Neuron (in vitro differentiated cells): ENCODE measurements at regions not wholly inside any gene's neighbourhood (a gene's known extent, or its start where the extent isn't known, plus 50 kb on each side); places are given as distances from the start of the nearest gene placed in this dataset.

Experiments used
- H2AFZ ChIP-seq: one replicate; pipeline ENCODE4 v1.6.1; 2013; ENCODE audit warnings: low read depth, mild to moderate bottlenecking, inconsistent platforms, low read length, moderate library complexity
- H3K27me3 ChIP-seq: one replicate; pipeline ENCODE4 v1.6.1; 2013; ENCODE audit warnings: low read length; ENCODE audit not compliant: insufficient read depth
- H3K36me3 ChIP-seq: one replicate; pipeline ENCODE4 v1.6.1; 2013; ENCODE audit warnings: low read length; ENCODE audit not compliant: insufficient read depth
- H3K4me1 ChIP-seq: one replicate; pipeline ENCODE4 v1.6.1; 2013; ENCODE audit warnings: low read length; ENCODE audit not compliant: insufficient read depth
- H3K4me3 ChIP-seq: 2 replicates; pipeline ENCODE4 v1.5.1; 2013; ENCODE audit warnings: mild to moderate bottlenecking, low read length, moderate library complexity
- H3K9me3 ChIP-seq: one replicate; pipeline ENCODE4 v1.6.1; 2013; ENCODE audit warnings: low read length

GRCh38 chr1:184276416-184276815, 110.4 kb upstream of the C1orf21 start:
- Histone ChIP-seq H3K4me3 (no peak overlapping the region), H2AFZ (no peak overlapping the region), H3K9me3 (no peaks in the 10 kb centered on the region), H3K36me3 (no peaks in the 10 kb centered on the region), H3K27me3 (no peaks in the 10 kb centered on the region), H3K4me1 (peaks cover 7% of the 10 kb centered on the region)

- no peak overlapping the region for H3K4me3 ChIP-seq
- H3K9me3 ChIP-seq, result no peaks in the 10 kb centered on the region
- no peaks in the 10 kb centered on the region for H3K36me3 ChIP-seq
- H3K27me3 ChIP-seq, result no peaks in the 10 kb centered on the region
- H2AFZ ChIP-seq, result no peak overlapping the region
- no peaks in the 10 kb centered on the region for H3K4me1 ChIP-seq
These were observed 106.8 kb upstream of the C1orf21 start for GRCh38 chr1:184279911-184280458.

DNA sequence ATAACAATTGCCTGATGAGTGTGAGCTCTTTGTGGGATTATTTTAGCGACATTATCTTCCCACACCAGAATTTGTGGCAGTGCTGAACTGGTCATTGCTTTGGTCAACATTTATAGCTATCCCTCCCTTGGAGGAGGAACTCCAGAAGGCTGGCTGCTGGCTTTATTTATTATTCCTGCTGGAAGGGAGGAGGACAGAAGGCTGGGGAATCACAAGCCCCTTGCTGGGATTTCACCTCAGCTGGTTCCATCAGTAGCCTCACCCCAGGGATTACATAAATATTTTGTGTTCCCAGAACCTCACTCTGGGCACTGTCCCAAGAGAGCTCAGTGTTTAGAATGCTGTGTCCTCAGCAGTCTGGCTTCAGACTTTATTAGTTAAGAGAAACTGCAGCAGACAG, 102.8 kb upstream of the C1orf21 start:
- Histone ChIP-seq H3K4me1 (no peaks in the 10 kb centered on the region), H3K9me3 (peaks cover 7% of the 10 kb centered on the region), H3K27me3 (no peaks in the 10 kb centered on the region), H2AFZ (no peak overlapping the region), H3K36me3 (no peaks in the 10 kb centered on the region), H3K4me3 (no peak overlapping the region)

DNA sequence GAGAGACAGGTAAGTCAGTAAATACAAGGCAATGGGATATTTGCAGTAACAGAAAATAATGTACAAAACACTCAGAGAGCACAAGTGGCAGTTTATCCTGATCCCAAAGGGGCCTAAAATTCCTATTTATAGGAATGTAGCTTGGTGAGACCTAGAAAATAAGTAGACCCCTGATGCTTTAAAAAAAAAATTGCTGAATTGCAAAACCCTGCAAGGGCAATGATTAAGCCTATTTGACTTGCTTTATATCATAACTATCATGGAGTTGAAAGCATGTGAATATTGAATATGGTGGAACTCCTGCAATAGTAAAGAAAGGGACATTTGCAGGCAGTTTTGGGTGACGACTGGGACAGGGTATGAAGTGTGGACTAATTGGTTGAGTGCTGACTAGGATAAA, 101.9 kb upstream of the C1orf21 start:
- Histone ChIP-seq H3K9me3 (peaks cover 8% of the 10 kb centered on the region), H3K27me3 (no peaks in the 10 kb centered on the region), H3K4me1 (no peaks in the 10 kb centered on the region), H3K4me3 (no peak overlapping the region), H3K36me3 (no peaks in the 10 kb centered on the region), H2AFZ (no peak overlapping the region)

- Histone ChIP-seq H3K9me3 (peaks cover 12% of the 10 kb centered on the region), H3K27me3 (no peaks in the 10 kb centered on the region), H3K4me3 (no peak overlapping the region), H3K4me1 (no peaks in the 10 kb centered on the region), H3K36me3 (no peaks in the 10 kb centered on the region), H2AFZ (no peak overlapping the region)
These were observed 101.3 kb upstream of the C1orf21 start for GRCh38 chr1:184285401-184286087.

GRCh38 chr1:184287001-184287400, 99.8 kb upstream of the C1orf21 start:
- peaks cover 12% of the 10 kb centered on the region for H3K9me3 ChIP-seq
- H3K4me3 ChIP-seq, result no peak overlapping the region
- no peak overlapping the region for H2AFZ ChIP-seq
- H3K27me3 ChIP-seq, result no peaks in the 10 kb centered on the region
- no peaks in the 10 kb centered on the region for H3K4me1 ChIP-seq
- no peaks in the 10 kb centered on the region for H3K36me3 ChIP-seq

GRCh38 chr1:184289825-184290550, 96.8 kb upstream of the C1orf21 start:
- peaks cover 14% of the 10 kb centered on the region for H3K9me3 ChIP-seq
- H3K4me3 ChIP-seq, result no peak overlapping the region
- H3K4me1 ChIP-seq, result no peaks in the 10 kb centered on the region

GRCh38 chr1:184291701-184292100, 95.1 kb upstream of the C1orf21 start:
- H3K27me3 ChIP-seq, result no peaks in the 10 kb centered on the region
- H3K9me3 ChIP-seq, result peaks cover 14% of the 10 kb centered on the region
- no peaks in the 10 kb centered on the region for H3K4me1 ChIP-seq

More at GRCh38 chr1:184289825-184290550, 96.8 kb upstream of the C1orf21 start:
- H2AFZ ChIP-seq, result no peak overlapping the region
- H3K36me3 ChIP-seq, result no peaks in the 10 kb centered on the region
- no peaks in the 10 kb centered on the region for H3K27me3 ChIP-seq

DNA sequence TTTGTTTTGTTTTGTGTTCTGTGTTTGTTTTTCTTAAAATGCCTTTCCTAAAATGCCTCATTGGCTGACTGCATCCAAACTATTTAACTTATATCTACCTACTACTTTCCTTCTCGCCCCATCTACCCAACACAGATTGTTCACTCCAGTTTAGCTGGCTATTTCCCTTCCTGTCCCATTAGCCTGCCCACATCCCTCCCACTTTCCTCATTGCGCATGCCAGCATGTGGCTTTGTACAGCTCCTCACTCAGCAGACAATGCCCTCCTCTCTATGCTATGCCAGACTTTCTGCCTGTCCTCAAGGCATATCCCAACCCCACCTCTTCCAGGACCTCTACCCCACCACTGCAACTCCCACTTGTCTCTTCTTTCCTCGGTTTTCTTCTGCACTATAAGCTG, 94.7 kb upstream of the C1orf21 start:
- H3K4me1 ChIP-seq, result no peaks in the 10 kb centered on the region
- peaks cover 12% of the 10 kb centered on the region for H3K9me3 ChIP-seq
- H2AFZ ChIP-seq, result no peak overlapping the region
- no peaks in the 10 kb centered on the region for H3K36me3 ChIP-seq
- H3K27me3 ChIP-seq, result no peaks in the 10 kb centered on the region
- no peak overlapping the region for H3K4me3 ChIP-seq

More at GRCh38 chr1:184291701-184292100, 95.1 kb upstream of the C1orf21 start:
- H3K4me3 ChIP-seq, result no peak overlapping the region
- H3K36me3 ChIP-seq, result no peaks in the 10 kb centered on the region
- H2AFZ ChIP-seq, result no peak overlapping the region

DNA sequence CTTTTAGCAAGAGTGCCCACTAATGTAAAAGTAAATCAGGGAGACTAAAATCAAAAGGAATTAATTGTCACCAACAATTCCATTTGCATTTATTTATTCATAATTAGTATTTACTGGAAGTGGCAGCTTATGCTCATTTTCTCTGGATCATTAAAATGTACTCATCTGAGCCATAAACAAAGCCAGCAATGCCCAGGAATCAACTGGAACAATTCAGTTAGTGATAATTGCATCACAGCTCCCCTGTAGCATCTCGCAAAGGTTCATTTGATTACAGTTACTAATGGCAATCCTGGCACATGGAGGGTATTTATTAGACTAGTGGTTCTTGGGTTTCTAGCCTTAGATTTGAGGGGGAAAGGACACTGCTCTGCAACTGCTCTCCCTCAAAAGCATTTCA, 92.7 kb upstream of the C1orf21 start:
- H3K9me3 ChIP-seq, result peaks cover 7% of the 10 kb centered on the region
- H2AFZ ChIP-seq, result no peak overlapping the region

GRCh38 chr1:184296466-184297243, 90.2 kb upstream of the C1orf21 start:
- Histone ChIP-seq H2AFZ (no peak overlapping the region), H3K4me3 (no peak overlapping the region), H3K27me3 (no peaks in the 10 kb centered on the region), H3K36me3 (no peaks in the 10 kb centered on the region), H3K4me1 (peaks cover 9% of the 10 kb centered on the region), H3K9me3 (peaks cover 2% of the 10 kb centered on the region)

More for the DNA sequence above, 92.7 kb upstream of the C1orf21 start:
- H3K36me3 ChIP-seq, result no peaks in the 10 kb centered on the region
- no peak overlapping the region for H3K4me3 ChIP-seq
- no peaks in the 10 kb centered on the region for H3K27me3 ChIP-seq
- H3K4me1 ChIP-seq, result peaks cover 8% of the 10 kb centered on the region

- Histone ChIP-seq H2AFZ (no peak overlapping the region), H3K4me1 (peaks cover 9% of the 10 kb centered on the region), H3K27me3 (no peaks in the 10 kb centered on the region), H3K4me3 (no peak overlapping the region), H3K9me3 (no peaks in the 10 kb centered on the region), H3K36me3 (no peaks in the 10 kb centered on the region)
These were observed 89.5 kb upstream of the C1orf21 start for GRCh38 chr1:184297244-184297750.
